PC-3 (cell line): ENCODE measurements at regions not wholly inside any gene's neighbourhood (a gene's known extent, or its start where the extent isn't known, plus 50 kb on each side); places are given as distances from the start of the nearest gene placed in this dataset.

ENCODE experiments used
- CTCF ChIP-seq: fragments of 300-600 bp; sonication (generic); conservative IDR thresholded peaks from 2 replicates; pipeline ENCODE4 v1.5.1; 2017; ENCODE audit warnings: antibody characterized with exemption, low read depth, mild to moderate bottlenecking, low read length
- EZH2phosphoT487 ChIP-seq: fragments of 300-600 bp; sonication (generic); IDR thresholded peaks from 2 replicates; pipeline ENCODE4 v1.6.1; 2018; ENCODE audit warnings: mild to moderate bottlenecking, antibody characterized with exemption, low read length, borderline replicate concordance

DNA sequence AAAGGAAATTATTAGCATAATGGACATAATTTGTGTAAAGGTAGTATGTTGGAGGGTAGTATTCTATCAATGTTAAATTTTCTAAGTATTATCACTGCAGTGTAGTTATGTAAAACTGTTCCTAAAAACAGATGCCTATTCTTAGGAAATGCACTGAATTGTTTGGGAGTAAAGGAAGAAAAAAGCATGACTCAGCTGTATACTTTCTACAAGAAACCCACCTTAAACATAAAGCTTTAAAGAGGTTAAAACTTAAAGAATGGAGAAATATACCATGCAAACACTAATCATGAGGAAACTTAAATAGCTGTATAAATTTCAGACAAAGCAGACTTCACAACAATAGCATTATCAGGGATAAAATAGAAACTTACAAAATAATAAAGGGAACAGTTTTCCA, 292.9 kb downstream of the ANTXR2 start:
- TF ChIP-seq CTCF (no peak), EZH2phosphoT487 (no peak)
